HUDEP-2 (cell line): ENCODE measurements at regions not wholly inside any gene's neighbourhood (a gene's known extent, or its start where the extent isn't known, plus 50 kb on each side); places are given as distances from the start of the nearest gene placed in this dataset.

Experiments used
- DNase-seq, 76 experiments: peaks; one replicate each; lab custom pipeline; 2025; ENCODE audit not compliant: unreplicated experiment in 76 of 76; lab: John Stamatoyannopoulos, UW

DNA sequence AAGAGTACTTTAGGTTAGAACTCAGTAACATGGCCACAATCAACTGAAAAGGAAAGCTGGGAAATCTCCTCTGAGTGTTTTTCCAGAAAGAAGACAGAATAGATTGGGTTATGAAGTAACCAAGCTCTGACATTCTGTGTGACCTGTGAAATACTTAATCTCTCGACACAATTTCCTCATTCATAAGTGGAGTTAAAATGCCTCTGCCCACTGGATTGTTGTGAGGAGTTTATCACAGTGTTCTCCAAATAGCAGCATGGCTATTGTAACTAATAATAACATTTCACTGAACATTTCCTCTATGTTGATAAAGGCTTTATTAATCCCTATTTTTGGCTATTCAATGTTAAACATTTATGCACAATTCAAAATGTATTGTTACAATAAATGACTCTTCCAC, 311.0 kb downstream of the GABRB2 start:
- DNase-seq, result no peak

GRCh38 chr5:161233553-161233952, 313.0 kb downstream of the GABRB2 start:
- no peak for DNase-seq

- no peak for DNase-seq
Measured at GRCh38 chr5:161230221-161230620, 316.3 kb downstream of the GABRB2 start.

DNA sequence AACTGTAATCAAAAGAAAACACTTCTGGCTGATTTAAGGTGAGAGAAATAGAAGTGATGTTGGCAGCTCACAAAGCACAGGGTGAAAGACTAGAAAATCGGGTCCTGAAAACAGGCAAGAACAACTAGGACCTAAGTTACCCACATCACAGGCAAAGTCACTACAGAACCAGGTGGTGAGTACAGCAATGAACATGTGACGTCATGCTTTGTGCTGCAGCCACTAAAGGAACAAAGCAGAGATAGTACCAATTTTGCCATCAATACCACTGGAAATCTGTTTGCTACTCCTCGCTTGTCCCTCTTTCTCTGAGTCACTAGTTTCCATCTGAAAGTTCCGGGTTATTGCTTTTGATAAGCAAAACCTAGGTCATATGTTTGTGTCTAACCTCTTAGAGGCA, 326.7 kb downstream of the GABRB2 start:
- no peak for DNase-seq

GRCh38 chr5:161216877-161217276, 329.6 kb downstream of the GABRB2 start:
- no peak for DNase-seq

GRCh38 chr5:161212123-161212712, 334.3 kb downstream of the GABRB2 start:
- DNase-seq, result no peak

DNA sequence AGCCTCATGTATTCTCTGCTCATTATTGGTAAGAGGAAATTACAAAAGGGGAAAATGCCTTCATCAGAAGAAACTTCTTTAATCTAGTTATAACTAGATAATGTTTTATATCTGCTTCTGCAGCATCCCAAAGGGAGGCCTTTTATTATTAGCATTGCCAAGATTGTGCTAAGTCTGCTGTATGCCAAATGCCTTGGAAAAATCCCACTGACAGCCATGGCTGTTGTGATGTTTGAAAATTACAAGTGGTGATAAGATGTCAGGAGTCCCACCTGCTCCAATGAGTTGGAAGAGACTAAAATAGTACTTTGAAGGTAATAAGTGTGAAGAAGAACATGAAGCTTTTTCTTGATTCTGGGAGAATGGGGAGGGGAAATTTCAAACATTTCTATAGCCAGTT, 345.0 kb downstream of the GABRB2 start:
- no peak for DNase-seq

- no peak for DNase-seq
Measured at GRCh38 chr5:161190778-161191177, 338.8 kb upstream of the ATP10B start.

DNA sequence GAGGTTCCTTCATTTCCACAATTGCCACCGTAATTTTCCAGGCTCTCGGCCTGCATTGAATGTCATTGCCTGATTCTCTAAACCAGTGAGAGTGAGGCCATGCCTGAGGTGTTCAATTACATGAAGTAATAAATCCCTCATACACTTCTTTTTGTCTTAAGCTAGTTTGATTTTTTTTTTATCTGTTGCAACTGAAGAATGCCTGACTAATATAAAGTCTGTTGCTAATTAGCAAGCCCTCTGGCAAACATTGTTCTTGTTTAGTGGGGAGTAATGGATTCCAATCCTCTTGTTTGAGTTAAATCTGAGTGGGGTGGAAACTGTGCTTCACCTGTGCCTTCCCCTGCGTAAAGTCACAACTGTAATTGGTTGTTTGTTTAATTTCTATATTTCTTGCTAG, 338.1 kb upstream of the ATP10B start:
- no peak for DNase-seq

GRCh38 chr5:161189452-161189851, 337.4 kb upstream of the ATP10B start:
- no peak for DNase-seq

DNA sequence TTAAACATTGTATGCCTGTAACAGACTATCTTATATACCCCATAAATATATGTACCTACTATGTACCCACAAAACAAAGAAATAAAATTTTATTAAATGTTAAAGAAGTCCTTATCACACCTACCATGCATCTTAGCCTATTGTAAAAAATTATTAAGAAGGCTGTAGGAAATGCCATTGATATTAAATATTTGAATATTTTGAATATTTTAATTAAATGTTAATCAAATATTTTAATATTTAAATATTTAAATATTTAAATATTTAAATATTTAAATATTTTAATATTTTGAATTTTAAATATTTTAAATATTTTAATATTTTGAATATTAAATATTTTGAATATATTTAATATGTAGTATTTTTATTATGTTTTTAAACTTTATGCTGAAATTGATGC, 331.5 kb upstream of the ATP10B start:
- DNase-seq, result no peak

- DNase-seq, result no peak
Measured at GRCh38 chr5:161176221-161176620, 324.2 kb upstream of the ATP10B start.

- no peak for DNase-seq
Measured at GRCh38 chr5:161169776-161170175, 317.8 kb upstream of the ATP10B start.

GRCh38 chr5:161167016-161167767, 315.2 kb upstream of the ATP10B start:
- no peak for DNase-seq

GRCh38 chr5:161165998-161166660, 314.1 kb upstream of the ATP10B start:
- DNase-seq, result no peak

DNA sequence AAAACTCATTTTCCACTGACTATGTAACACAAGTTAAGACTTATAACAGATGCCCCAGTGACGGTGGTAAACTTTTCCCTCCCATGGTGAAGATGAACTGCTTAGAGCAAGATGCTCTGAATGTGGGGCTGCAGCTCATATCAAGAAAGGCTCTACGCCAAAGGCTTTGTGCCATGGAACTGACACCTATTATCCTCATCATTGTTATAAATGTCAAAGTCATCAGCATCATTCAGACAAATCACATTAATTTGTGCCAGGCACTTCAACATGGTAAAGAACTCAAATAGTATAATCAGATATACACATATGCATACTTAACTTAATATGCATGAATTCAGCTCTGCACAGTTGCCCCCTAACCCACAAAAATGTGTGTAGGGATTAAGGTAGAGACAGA, 305.9 kb upstream of the ATP10B start:
- DNase-seq, result no peak

GRCh38 chr5:161155451-161155850, 303.4 kb upstream of the ATP10B start:
- DNase-seq, result no peak

DNA sequence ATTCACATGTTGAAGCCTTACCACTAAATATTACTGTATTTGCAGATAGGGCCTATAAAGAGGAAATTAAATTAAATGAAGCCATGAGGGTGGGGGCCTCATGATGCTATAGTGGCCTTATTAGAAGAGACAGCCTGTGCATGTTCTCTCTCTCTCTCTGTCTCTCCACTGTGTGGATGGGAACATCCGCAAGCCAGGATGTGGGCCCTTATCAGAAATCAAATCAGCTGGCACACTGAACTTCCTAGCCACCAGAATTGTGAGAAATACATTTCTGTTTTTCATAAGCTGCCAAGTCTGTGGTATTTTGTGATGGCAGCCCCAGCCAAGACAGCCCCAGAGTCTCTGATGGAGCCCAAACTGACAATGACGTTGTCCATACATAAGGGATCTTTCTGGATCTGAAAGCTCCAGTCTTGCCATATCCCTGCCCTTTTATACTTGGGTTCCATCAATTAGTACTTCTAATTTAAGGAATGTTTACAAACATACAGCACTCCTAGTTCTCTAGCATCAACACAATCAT, 300.5 kb upstream of the ATP10B start:
- DNase-seq, result no peak

GRCh38 chr5:161150441-161150988, 298.5 kb upstream of the ATP10B start:
- no peak for DNase-seq

GRCh38 chr5:161149078-161149477, 297.1 kb upstream of the ATP10B start:
- no peak for DNase-seq

GRCh38 chr5:161138751-161139455, 286.9 kb upstream of the ATP10B start:
- DNase-seq, result no peak
